Naive thymus-derived CD4-positive, alpha-beta T cell (primary cell): ENCODE measurements at regions not wholly inside any gene's neighbourhood (a gene's known extent, or its start where the extent isn't known, plus 50 kb on each side); places are given as distances from the start of the nearest gene placed in this dataset.

Source experiments
- ATAC-seq: fragments of 150-1000 bp; cut with Tn5 transposase; 2 replicates; pipeline ENCODE4 v1.10.0; 2021; ENCODE audit warnings: mild to moderate bottlenecking, moderate library complexity
- CTCF ChIA-PET: fragments of 350-600 bp; sonication (Branson Sonifier 250); formaldehyde crosslinking; loops from one replicate; lab custom pipeline; 2021; ENCODE audit warnings: antibody characterized with exemption; lab: Charles Lee
- POLR2A ChIA-PET: fragments of 350-600 bp; sonication (Branson Sonifier 250); formaldehyde crosslinking; loops from one replicate; lab custom pipeline; 2021; ENCODE audit warnings: antibody characterized with exemption, inconsistent platforms; lab: Charles Lee
- DNase-seq, 9 donors: peaks; one replicate each; pipeline versions ENCODE4 v3.0.0 to v3.0.0-alpha.2; 2020 to 2022; ENCODE audit warnings: mixed read lengths in 1 of 9
- H3K27ac ChIP-seq: one replicate; pipeline ENCODE4 v1.7.0; 2013; ENCODE audit warnings: mild to moderate bottlenecking, low read depth, low read length, moderate library complexity
- H3K27me3 ChIP-seq, 2 donors: one replicate each; pipeline ENCODE4 v1.7.0; 2013; ENCODE audit warnings: low read length in 2 of 2, mild to moderate bottlenecking in 2 of 2, moderate library complexity in 2 of 2; ENCODE audit not compliant: control insufficient read depth in 2 of 2, insufficient read depth in 2 of 2
- H3K36me3 ChIP-seq, 3 experiments: 1 replicate in 2 of 3; 2 replicates in 1 of 3; pipeline ENCODE4 v1.7.0; 2013; ENCODE audit warnings: low read length in 3 of 3, mild to moderate bottlenecking in 3 of 3, moderate library complexity in 1 of 3; ENCODE audit not compliant: insufficient read depth in 3 of 3, control insufficient read depth in 2 of 3
- H3K4me1 ChIP-seq, 2 donors: one replicate each; pipeline ENCODE4 v1.7.0; 2013; ENCODE audit warnings: low read length in 2 of 2, mild to moderate bottlenecking in 2 of 2, moderate library complexity in 1 of 2; ENCODE audit not compliant: control insufficient read depth in 2 of 2, insufficient read depth in 2 of 2
- H3K4me3 ChIP-seq: 2 replicates; pipeline ENCODE4 v1.7.0; 2013; ENCODE audit warnings: mild to moderate bottlenecking, low read length
- H3K9me3 ChIP-seq, 3 experiments: 1 replicate in 2 of 3; 2 replicates in 1 of 3; pipeline ENCODE4 v1.7.0; 2013; ENCODE audit warnings: low read length in 3 of 3; ENCODE audit not compliant: control insufficient read depth in 2 of 3
- H3K27ac Mint-ChIP-seq, 9 donors: one replicate each; pipeline ENCODE4 v1.8.0; 2020 to 2022; ENCODE audit warnings: mixed read lengths in 9 of 9, mild to moderate bottlenecking in 8 of 9, moderate library complexity in 5 of 9, inconsistent platforms in 2 of 9
- H3K27me3 Mint-ChIP-seq, 5 donors: one replicate each; pipeline ENCODE4 v1.8.0; 2021 to 2022; ENCODE audit warnings: mixed read lengths in 5 of 5, mild to moderate bottlenecking in 1 of 5
- H3K36me3 Mint-ChIP-seq, 5 donors: one replicate each; pipeline ENCODE4 v1.8.0; 2020 to 2022; ENCODE audit warnings: mixed read lengths in 5 of 5, mild to moderate bottlenecking in 3 of 5, inconsistent platforms in 1 of 5
- H3K4me1 Mint-ChIP-seq, 7 donors: one replicate each; pipeline ENCODE4 v1.8.0; 2020 to 2022; ENCODE audit warnings: mixed read lengths in 7 of 7, mild to moderate bottlenecking in 3 of 7, inconsistent platforms in 1 of 7
- H3K4me3 Mint-ChIP-seq, 10 donors: one replicate each; pipeline ENCODE4 v1.8.0; 2020 to 2022; ENCODE audit warnings: mild to moderate bottlenecking in 10 of 10, mixed read lengths in 10 of 10, moderate library complexity in 6 of 10, inconsistent platforms in 2 of 10
- H3K9me3 Mint-ChIP-seq, 11 donors: one replicate each; pipeline ENCODE4 v1.8.0; 2020 to 2022; ENCODE audit warnings: mixed read lengths in 11 of 11, mild to moderate bottlenecking in 4 of 11, inconsistent platforms in 1 of 11, moderate library complexity in 1 of 11
- intact Hi-C, 2 donors: fragments of 100-400 bp; cut with micrococcal nuclease; formaldehyde crosslinking; loops; one replicate each; pipeline ENCODE4 v1.15.1; 2023

DNA sequence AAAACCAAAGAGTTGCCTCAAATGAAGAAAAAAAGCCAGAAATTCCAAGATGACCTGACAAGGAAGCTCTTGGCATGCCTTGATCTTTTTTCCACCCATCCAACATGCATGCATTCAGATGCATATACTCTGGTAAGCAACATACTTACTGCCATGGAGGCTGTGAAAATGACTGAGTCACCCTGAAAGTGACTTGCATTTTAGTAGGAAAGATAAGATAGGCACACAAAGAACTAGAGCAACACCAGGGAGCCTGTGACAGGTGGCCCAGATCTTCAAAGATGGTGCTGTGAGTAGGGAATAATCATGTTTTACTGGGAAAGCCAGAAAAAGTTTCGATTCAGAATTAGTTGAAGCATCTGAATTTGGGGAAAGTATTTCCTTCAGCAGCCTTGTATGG, 185.1 kb upstream of the SLCO3A1 start:
- Mint-ChIP-seq H3K4me3 (no peak overlapping the region), H3K4me1 (peaks cover 0 to 1% (median 0%) of the 10 kb centered on the region in 7 donors), H3K36me3 (peaks cover 0 to 10% (median 0%) of the 10 kb centered on the region in 5 donors), H3K27ac (no peak overlapping the region), H3K27me3 (peaks cover 2 to 19% (median 9%) of the 10 kb centered on the region in 5 donors), H3K9me3 (peaks cover 0 to 8% (median 6%) of the 10 kb centered on the region in 11 donors)
- Histone ChIP-seq H3K4me3 (no peak overlapping the region), H3K4me1 (no peaks in the 10 kb centered on the region), H3K9me3 (no peaks in the 10 kb centered on the region), H3K36me3 (no peaks in the 10 kb centered on the region), H3K27me3 (no peaks in the 10 kb centered on the region), H3K27ac (no peak overlapping the region)
- ATAC-seq (no peak), DNase-seq (no peak)
- POLR2A ChIA-PET: no interaction called here
- intact Hi-C loops: no loop called here
- CTCF ChIA-PET: no interaction called here

DNA sequence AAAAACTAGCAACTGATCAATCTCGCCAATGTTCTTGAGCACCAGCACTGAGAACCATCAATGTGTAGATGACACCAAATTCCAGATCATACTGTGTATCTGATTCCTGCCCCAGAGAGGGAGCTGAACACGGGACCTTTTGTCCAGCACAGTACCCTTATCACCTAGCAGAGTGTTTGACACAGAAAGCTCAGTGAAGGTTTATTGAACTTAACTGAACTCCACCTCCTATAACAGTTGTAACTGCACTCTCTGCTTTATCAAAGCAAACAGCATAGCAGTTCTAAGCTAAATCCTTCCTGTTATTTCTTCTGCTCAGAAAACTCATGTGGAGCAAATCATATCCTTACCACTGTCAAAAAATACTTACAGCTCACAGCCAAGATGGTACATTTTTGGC, 183.4 kb upstream of the SLCO3A1 start:
- ATAC-seq: no peak
- DNase-seq: no peak
- Histone ChIP-seq H3K9me3 (peaks cover 0 to 13% (median 0%) of the 10 kb centered on the region in 3 experiments), H3K27me3 (no peaks in the 10 kb centered on the region), H3K27ac (no peak overlapping the region), H3K36me3 (no peaks in the 10 kb centered on the region), H3K4me3 (no peak overlapping the region), H3K4me1 (no peaks in the 10 kb centered on the region)
- Mint-ChIP-seq H3K27me3 (peaks cover 8 to 27% (median 20%) of the 10 kb centered on the region in 5 donors), H3K4me1 (peaks cover 0 to 1% (median 0%) of the 10 kb centered on the region in 7 donors), H3K9me3 (peaks cover 5 to 24% (median 15%) of the 10 kb centered on the region in 11 donors), H3K36me3 (peaks cover 0 to 17% (median 8%) of the 10 kb centered on the region in 5 donors), H3K27ac (no peak overlapping the region), H3K4me3 (no peak overlapping the region)
- intact Hi-C loops: no loop called here
- ChIA-PET POLR2A (no interaction called here), CTCF (no interaction called here)

DNA sequence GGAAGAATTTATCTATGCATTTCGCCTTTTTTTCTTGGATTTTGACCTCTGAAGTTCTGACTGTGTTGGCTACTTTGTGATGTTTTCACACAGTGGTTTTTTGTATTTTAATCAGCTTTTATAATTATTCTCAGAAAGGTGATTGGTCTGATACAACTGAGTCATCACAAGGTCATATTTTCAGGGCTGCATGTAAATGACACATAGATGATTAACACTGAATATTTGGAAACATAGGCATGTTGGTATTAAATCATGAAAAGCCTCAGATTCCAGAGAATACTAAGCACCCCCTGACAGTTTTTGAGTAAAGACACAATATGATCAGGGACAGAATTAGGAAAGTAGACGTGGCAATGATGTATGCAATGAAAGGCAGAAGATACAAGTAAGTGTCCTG, 175.5 kb upstream of the SLCO3A1 start:
- Histone ChIP-seq H3K27ac (no peak overlapping the region), H3K27me3 (no peaks in the 10 kb centered on the region), H3K9me3 (peaks cover 0 to 13% (median 0%) of the 10 kb centered on the region in 3 experiments), H3K4me3 (no peak overlapping the region), H3K36me3 (no peaks in the 10 kb centered on the region), H3K4me1 (no peaks in the 10 kb centered on the region)
- intact Hi-C loops: no loop called here
- H3K4me3 Mint-ChIP-seq: no peak overlapping the region
- DNase-seq (no peak), ATAC-seq (no peak)
- H3K27me3 Mint-ChIP-seq: peaks cover 22 to 32% (median 27%) of the 10 kb centered on the region in 5 donors
- no peaks in the 10 kb centered on the region for H3K4me1 Mint-ChIP-seq
- POLR2A ChIA-PET: no interaction called here
- CTCF ChIA-PET: no interaction called here
- peaks cover 5 to 20% (median 14%) of the 10 kb centered on the region in 11 donors for H3K9me3 Mint-ChIP-seq
- no peak overlapping the region for H3K27ac Mint-ChIP-seq
- peaks cover 0 to 9% (median 8%) of the 10 kb centered on the region in 5 donors for H3K36me3 Mint-ChIP-seq

DNA sequence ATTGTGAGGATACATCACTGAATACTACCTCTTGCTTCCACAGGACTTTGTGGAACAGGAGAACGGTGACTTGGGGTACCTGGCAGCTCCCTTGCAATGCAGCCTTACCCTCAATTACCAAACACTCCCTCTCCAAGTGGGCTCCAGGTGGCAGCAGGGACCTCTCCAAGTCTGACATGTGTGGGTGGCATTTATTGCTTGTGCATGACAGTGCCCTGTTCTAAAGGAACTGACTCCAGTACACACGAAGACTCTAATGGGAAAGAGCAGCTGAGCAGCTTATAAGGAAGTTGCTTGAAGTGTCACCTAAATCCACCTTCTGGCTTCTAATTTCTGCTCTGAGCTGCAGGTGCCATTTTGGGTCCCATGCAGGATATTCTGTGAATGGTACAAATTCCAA, 174.1 kb upstream of the SLCO3A1 start:
- ChIA-PET CTCF (no interaction called here), POLR2A (no interaction called here)
- Histone ChIP-seq H3K36me3 (no peaks in the 10 kb centered on the region), H3K4me1 (no peaks in the 10 kb centered on the region), H3K27me3 (no peaks in the 10 kb centered on the region), H3K4me3 (no peak overlapping the region), H3K9me3 (peaks cover 0 to 6% (median 0%) of the 10 kb centered on the region in 3 experiments), H3K27ac (no peak overlapping the region)
- Mint-ChIP-seq H3K27ac (no peak overlapping the region), H3K4me3 (no peak overlapping the region), H3K27me3 (peaks cover 27 to 40% (median 30%) of the 10 kb centered on the region in 5 donors), H3K36me3 (peaks cover 0 to 7% (median 5%) of the 10 kb centered on the region in 5 donors), H3K4me1 (no peaks in the 10 kb centered on the region), H3K9me3 (peaks cover 5 to 8% (median 7%) of the 10 kb centered on the region in 11 donors)
- intact Hi-C loops: no loop called here
- no peak for ATAC-seq
- no peak for DNase-seq

- Histone ChIP-seq H3K27ac (no peak overlapping the region), H3K4me1 (no peaks in the 10 kb centered on the region), H3K36me3 (no peaks in the 10 kb centered on the region), H3K4me3 (no peak overlapping the region), H3K27me3 (no peaks in the 10 kb centered on the region), H3K9me3 (no peaks in the 10 kb centered on the region)
- H3K4me3 Mint-ChIP-seq: no peak overlapping the region
- H3K4me1 Mint-ChIP-seq: no peaks in the 10 kb centered on the region
- peaks cover 0 to 2% (median 0%) of the 10 kb centered on the region in 5 donors for H3K36me3 Mint-ChIP-seq
- DNase-seq: no peak
- no peak overlapping the region for H3K27ac Mint-ChIP-seq
- intact Hi-C loops: no loop called here
- peaks cover 28 to 40% (median 35%) of the 10 kb centered on the region in 5 donors for H3K27me3 Mint-ChIP-seq
- no peak for ATAC-seq
- CTCF ChIA-PET: no interaction called here
- POLR2A ChIA-PET: no interaction called here
- H3K9me3 Mint-ChIP-seq: peaks cover 0 to 4% (median 0%) of the 10 kb centered on the region in 11 donors
Observed at GRCh38 chr15:91685436-91685835, 168.1 kb upstream of the SLCO3A1 start.

DNA sequence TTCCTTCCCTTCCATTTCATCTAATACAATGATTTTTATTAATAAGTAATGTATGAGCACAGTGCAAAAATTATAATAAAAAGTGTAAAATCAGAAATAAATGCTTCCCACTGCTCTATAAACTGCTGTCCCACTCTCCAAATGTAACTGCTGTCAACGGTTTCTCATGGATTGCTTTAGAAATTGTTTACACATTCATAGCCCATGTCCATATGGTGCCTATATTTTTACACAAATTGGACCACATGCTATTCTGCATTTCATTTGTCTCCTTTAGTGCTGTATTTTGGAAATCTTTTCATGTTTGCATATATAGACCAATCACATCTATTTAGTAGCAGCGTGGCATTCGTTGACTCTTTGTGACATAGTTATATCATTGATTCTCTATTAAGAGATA, 164.7 kb upstream of the SLCO3A1 start:
- intact Hi-C loops: no loop called here
- H3K4me3 Mint-ChIP-seq: no peak overlapping the region
- H3K9me3 ChIP-seq: no peaks in the 10 kb centered on the region
- no peak overlapping the region for H3K27ac ChIP-seq
- peaks cover 0 to 2% (median 0%) of the 10 kb centered on the region in 5 donors for H3K36me3 Mint-ChIP-seq
- H3K27me3 ChIP-seq: no peaks in the 10 kb centered on the region
- no peak overlapping the region for H3K27ac Mint-ChIP-seq
- DNase-seq: no peak
- ATAC-seq: no peak
- ChIA-PET POLR2A (no interaction called here), CTCF (no interaction called here)
- H3K4me3 ChIP-seq: no peak overlapping the region
- H3K27me3 Mint-ChIP-seq: peaks cover 10 to 22% (median 14%) of the 10 kb centered on the region in 5 donors
- H3K36me3 ChIP-seq: no peaks in the 10 kb centered on the region
- H3K9me3 Mint-ChIP-seq: peaks cover 0 to 4% (median 0%) of the 10 kb centered on the region in 11 donors
- no peaks in the 10 kb centered on the region for H3K4me1 ChIP-seq
- H3K4me1 Mint-ChIP-seq: no peaks in the 10 kb centered on the region

GRCh38 chr15:91689377-91689776, 164.1 kb upstream of the SLCO3A1 start:
- Mint-ChIP-seq H3K9me3 (peaks cover 0 to 4% (median 0%) of the 10 kb centered on the region in 11 donors), H3K4me1 (no peaks in the 10 kb centered on the region), H3K27ac (no peak overlapping the region), H3K27me3 (peaks cover 6 to 17% (median 10%) of the 10 kb centered on the region in 5 donors), H3K36me3 (peaks cover 0 to 2% (median 0%) of the 10 kb centered on the region in 5 donors), H3K4me3 (no peak overlapping the region)
- H3K4me3 ChIP-seq: no peak overlapping the region
- ChIA-PET POLR2A (no interaction called here), CTCF (no interaction called here)
- H3K4me1 ChIP-seq: no peaks in the 10 kb centered on the region
- no peak for DNase-seq
- H3K27ac ChIP-seq: no peak overlapping the region
- H3K9me3 ChIP-seq: no peaks in the 10 kb centered on the region
- no peaks in the 10 kb centered on the region for H3K36me3 ChIP-seq
- no peak for ATAC-seq
- no peaks in the 10 kb centered on the region for H3K27me3 ChIP-seq
- intact Hi-C loops: no loop called here
